ENCODE measurements at regions not wholly inside any gene's neighbourhood (a gene's known extent, or its start where the extent isn't known, plus 50 kb on each side); places are given as distances from the start of the nearest gene placed in this dataset.

DNA sequence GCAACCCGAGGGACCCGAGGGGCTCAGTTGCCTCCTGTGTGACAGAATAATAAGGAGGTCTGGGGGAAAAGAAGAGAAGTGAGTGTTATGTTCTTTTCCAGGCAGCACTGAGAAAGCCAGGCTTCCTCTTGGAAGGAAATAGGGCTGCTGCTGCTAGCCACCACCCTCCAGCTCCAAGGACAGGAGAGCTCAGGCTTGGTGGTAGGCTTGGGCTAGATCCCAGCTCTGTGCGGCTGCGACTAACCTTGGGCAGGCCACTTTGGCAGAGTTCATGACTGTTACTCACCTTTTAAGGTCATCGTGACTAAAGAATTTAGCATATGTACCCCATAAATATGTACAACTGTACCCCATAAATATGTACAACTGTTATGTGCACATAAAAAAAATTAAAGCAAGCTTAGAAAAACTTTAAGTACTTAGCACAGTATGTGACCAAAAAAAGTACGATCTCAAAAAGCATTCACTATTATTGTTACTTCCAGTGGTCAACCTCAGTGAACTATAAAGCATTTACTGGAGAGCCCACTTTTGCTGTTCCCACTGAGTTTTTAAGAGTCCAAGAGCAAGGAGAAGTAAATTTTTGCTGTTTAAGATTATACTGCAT lies 124.7 kb upstream of the POU2AF2 start:
- TF ChIP-seq CTCF (IDR thresholded peaks at IDR 0.05; ENCODE audit: low read depth, low read length, missing input control): no peak
- TF ChIP-seq FOXA1 (IDR thresholded peaks at IDR 0.05): no peak
- TF ChIP-seq YY1 (IDR thresholded peaks at IDR 0.05): no peak
